ENCODE measurements at regions not wholly inside any gene's neighbourhood (a gene's known extent, or its start where the extent isn't known, plus 50 kb on each side); places are given as distances from the start of the nearest gene placed in this dataset.

- DNase-seq: no peak
Observed at GRCh38 chr1:168386492-168386891, 105.8 kb downstream of the TBX19 start.

- no peak for DNase-seq
Observed at GRCh38 chr1:168381850-168382249, 101.2 kb downstream of the TBX19 start.

DNA sequence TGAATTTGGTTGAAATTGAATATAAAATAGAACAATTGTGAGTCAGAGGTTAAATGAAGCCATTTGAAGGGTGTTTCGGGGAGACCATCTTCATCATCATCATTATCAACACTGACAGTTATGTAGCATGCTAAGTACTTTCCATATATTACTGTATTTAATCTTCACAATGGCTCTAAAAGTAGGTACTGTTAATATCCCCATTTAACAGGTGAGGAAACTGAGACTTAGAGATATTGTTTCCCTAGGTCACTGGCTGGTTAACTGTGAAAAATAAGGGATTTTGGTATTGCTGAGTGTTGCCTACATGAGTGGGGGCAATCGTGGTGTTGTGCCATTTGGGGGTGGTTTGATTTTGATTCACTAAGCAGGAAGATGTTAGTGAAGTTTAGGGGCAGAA is 100.3 kb downstream of the TBX19 start:
- no peak for DNase-seq

DNA sequence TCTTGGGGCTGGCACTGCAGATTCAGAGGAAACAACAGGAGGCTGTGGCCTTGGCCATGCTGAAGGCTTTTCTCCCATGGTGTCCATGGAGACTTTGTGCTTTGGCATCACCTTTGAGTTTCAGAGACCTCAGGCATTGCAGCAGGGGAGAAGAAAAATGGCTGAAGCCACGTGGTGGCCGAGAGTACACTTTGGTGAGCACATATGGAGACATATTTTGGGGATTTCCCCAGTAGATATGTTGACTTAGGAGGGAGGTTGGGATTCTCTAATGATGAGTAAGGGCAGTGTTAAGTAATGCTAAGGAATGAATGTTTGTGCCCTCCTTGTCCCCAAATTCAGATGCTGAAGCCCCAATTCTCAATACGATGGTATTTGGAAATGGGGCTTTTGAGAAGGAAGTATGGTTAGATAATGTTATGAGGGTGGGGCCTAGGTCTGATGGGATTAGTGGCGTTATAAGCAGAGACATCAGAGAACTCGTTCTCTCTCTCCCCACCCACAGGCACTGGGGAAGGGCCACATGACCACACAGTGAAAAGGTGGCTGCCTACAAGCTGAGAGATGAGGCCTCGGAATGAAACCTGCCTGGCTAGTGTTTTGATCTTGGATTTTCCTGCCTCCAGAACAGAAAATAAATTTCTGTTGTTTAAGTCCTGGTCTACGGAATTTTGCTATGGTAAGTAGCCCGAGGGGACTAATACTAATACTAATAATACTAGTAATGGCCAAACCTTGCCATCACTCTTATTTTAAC is 98.6 kb downstream of the TBX19 start:
- no peak for DNase-seq

DNA sequence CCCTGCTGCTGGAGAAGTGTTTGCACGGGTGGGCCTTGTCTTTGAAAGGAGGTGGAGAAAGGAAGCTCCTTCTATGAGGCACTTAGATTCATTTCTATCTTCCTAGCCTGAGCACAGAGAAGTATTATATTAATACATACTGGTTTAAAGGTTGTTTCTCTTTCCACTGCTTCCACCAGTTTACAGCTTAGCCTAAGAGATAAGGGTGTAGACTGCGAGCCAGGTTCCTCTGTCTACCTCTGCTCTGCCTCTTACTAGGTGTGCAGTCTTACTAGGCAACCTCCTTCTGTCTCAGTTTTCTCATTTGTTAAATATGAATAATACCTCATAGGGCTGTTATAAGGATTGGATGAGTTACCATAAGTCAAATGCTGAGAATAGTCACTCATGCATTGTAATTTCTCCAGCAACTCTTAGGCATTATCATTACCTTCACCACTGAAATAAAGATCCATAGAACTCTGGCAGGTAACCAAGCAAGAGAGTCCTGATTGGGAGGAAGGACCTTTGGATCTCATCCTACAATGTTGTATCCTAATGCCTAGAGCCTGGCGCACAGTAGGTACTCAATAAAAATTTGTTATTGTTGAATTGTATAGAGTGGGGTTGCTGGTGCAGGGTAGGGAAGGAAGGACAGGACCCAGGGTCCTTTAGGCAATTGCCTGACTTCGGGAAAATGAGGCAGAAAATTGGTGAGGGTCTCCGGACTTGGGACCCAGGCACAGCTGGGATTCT is 95.1 kb downstream of the TBX19 start:
- DNase-seq: no peak

- DNase-seq: no peak
Observed at GRCh38 chr1:168374566-168374965, 93.9 kb downstream of the TBX19 start.

DNA sequence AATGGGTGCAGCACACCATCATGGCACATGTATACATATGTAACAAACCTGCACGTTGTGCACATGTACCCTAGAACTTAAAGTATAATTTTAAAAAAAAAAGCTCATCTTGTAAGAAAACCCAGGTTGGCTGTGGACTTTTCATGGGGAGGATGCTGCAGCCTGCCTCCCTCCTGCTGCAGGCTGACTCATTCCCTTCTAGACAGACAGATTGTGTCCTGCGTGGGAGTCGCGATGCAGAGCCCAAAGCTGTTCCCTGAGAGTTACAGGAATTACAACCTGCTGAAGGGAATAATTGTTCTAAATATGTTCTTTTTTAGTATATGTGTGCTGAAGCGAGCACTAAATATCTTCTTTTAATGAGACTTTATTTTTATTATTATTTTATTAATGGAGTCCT is 93.2 kb downstream of the TBX19 start:
- DNase-seq: no peak

DNA sequence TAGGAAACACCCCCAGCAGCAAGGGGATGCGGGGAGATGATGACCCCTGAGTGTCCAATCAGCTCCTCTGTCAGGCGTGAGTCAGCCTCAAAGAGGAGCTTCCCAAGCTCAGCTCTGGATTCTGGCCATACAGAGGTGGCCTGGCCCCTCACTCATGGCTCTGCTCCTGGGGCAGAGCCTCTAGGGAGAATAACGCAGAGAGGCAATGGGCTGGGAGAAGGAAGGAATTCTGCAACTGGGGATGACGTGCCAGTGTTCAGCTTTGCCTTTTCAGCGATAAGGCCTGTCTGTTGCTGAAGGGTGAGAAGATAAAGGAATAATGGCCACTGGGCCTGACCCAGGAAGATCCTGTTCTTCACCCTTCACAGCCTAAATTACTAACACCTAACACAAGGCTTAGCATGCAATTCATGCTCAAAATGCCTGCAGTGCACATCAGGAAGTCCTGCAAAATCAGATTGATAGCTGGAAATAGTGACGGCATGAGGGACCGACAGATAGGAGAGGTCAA is 92.2 kb downstream of the TBX19 start:
- DNase-seq: no peak

GRCh38 chr1:168372307-168372706 is 91.6 kb downstream of the TBX19 start:
- no peak for DNase-seq

DNA sequence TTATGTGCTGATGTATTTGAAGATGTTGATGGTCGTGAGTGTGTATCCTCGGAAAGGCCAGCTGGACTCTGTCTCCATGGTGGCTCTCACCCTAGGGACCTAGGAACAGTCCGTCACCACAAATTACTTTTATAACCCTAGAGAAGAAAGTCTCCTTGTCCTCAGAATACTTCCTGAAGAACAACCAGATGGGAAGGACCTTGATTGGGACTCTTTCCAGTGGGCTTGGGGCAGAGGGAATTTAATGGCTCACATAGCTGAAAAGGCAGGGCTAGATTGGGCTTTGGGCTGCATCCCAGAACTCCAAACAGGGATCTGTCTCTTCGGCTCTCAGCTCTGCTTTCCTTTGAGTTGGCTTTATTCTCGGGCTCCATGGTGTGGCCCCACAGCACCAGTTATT is 90.8 kb downstream of the TBX19 start:
- no peak for DNase-seq

GRCh38 chr1:168370586-168370985 is 89.9 kb downstream of the TBX19 start:
- DNase-seq: no peak

- DNase-seq: no peak
Observed at GRCh38 chr1:168369655-168370054, 89.0 kb downstream of the TBX19 start.

- no peak for DNase-seq
Observed at GRCh38 chr1:168368131-168368530, 87.5 kb downstream of the TBX19 start.

GRCh38 chr1:168365719-168366479 is 85.2 kb downstream of the TBX19 start:
- no peak for DNase-seq
